ENCODE measurements at regions not wholly inside any gene's neighbourhood (a gene's known extent, or its start where the extent isn't known, plus 50 kb on each side); places are given as distances from the start of the nearest gene placed in this dataset.

- WGBS, 2 donors, result 59 to 64% methylated on average over 6 of the region's 6 CpGs
- intact Hi-C loops (cut with DNase I), result no loop called here
- no peaks in the 10 kb centered on the region for H3K4me1 ChIP-seq
Measured at GRCh38 chr10:36872702-36873393, 252.6 kb upstream of the ANKRD30A start.

GRCh38 chr10:36840788-36841187, 284.6 kb upstream of the ANKRD30A start:
- Histone ChIP-seq H3K27me3 (no peaks in the 10 kb centered on the region), H3K9me3 (no peaks in the 10 kb centered on the region), H3K36me3 (no peaks in the 10 kb centered on the region), H3K27ac (no peak overlapping the region), H3K4me1 (no peaks in the 10 kb centered on the region), H3K4me3 (no peak overlapping the region)
- intact Hi-C loops (cut with DNase I), result no loop called here
- TF ChIP-seq POLR2A (IDR thresholded peaks at IDR 0.05), result no peak
- TF ChIP-seq CTCF (IDR thresholded peaks at IDR 0.05), result no peak
- 33 to 58% methylated on average over 4 of the region's 4 CpGs for WGBS, 2 donors
- DNase-seq, result no peak

More at GRCh38 chr10:36872702-36873393, 252.6 kb upstream of the ANKRD30A start:
- H3K27me3 ChIP-seq, result no peaks in the 10 kb centered on the region
- no peaks in the 10 kb centered on the region for H3K9me3 ChIP-seq
- no peaks in the 10 kb centered on the region for H3K36me3 ChIP-seq
- H3K27ac ChIP-seq, result no peak overlapping the region
- no peak overlapping the region for H3K4me3 ChIP-seq
- no peak for DNase-seq
- TF ChIP-seq CTCF (IDR thresholded peaks at IDR 0.05) (no peak), POLR2A (IDR thresholded peaks at IDR 0.05) (no peak)

GRCh38 chr10:36837416-36837815, 288.0 kb upstream of the ANKRD30A start:
- intact Hi-C loops (cut with DNase I), result no loop called here
- H3K4me1 ChIP-seq, result no peaks in the 10 kb centered on the region
- no peaks in the 10 kb centered on the region for H3K9me3 ChIP-seq
- TF ChIP-seq POLR2A (IDR thresholded peaks at IDR 0.05) (no peak), CTCF (IDR thresholded peaks at IDR 0.05) (no peak)
- no peak overlapping the region for H3K4me3 ChIP-seq
- H3K36me3 ChIP-seq, result no peaks in the 10 kb centered on the region
- no peak for DNase-seq
- no peak overlapping the region for H3K27ac ChIP-seq
- no peaks in the 10 kb centered on the region for H3K27me3 ChIP-seq

GRCh38 chr10:36819781-36820180, 305.6 kb upstream of the ANKRD30A start:
- WGBS, 2 donors, result 88 to 95% methylated on average over 4 to 5 of the region's 20 CpGs
- H3K27ac ChIP-seq, result no peak overlapping the region
- no peaks in the 10 kb centered on the region for H3K36me3 ChIP-seq
- no peaks in the 10 kb centered on the region for H3K9me3 ChIP-seq
- intact Hi-C loops (cut with DNase I), result no loop called here
- H3K4me3 ChIP-seq, result no peak overlapping the region
- no peaks in the 10 kb centered on the region for H3K27me3 ChIP-seq
- TF ChIP-seq POLR2A (IDR thresholded peaks at IDR 0.05) (no peak), CTCF (IDR thresholded peaks at IDR 0.05) (no peak)
- no peak for DNase-seq
- no peaks in the 10 kb centered on the region for H3K4me1 ChIP-seq

GRCh38 chr10:36817898-36818297, 307.5 kb upstream of the ANKRD30A start:
- WGBS, 2 donors, result 86 to 90% methylated on average over 14 to 15 of the region's 15 CpGs
- no peaks in the 10 kb centered on the region for H3K4me1 ChIP-seq
- H3K27me3 ChIP-seq, result no peaks in the 10 kb centered on the region
- no peak for DNase-seq
- H3K27ac ChIP-seq, result no peak overlapping the region
- no peak overlapping the region for H3K4me3 ChIP-seq
- TF ChIP-seq CTCF (IDR thresholded peaks at IDR 0.05), result no peak
- TF ChIP-seq POLR2A (IDR thresholded peaks at IDR 0.05), result no peak
- intact Hi-C loops (cut with DNase I), result no loop called here
- H3K36me3 ChIP-seq, result no peaks in the 10 kb centered on the region
- no peaks in the 10 kb centered on the region for H3K9me3 ChIP-seq
